ENCODE measurements at regions not wholly inside any gene's neighbourhood (a gene's known extent, or its start where the extent isn't known, plus 50 kb on each side); places are given as distances from the start of the nearest gene placed in this dataset.

DNA sequence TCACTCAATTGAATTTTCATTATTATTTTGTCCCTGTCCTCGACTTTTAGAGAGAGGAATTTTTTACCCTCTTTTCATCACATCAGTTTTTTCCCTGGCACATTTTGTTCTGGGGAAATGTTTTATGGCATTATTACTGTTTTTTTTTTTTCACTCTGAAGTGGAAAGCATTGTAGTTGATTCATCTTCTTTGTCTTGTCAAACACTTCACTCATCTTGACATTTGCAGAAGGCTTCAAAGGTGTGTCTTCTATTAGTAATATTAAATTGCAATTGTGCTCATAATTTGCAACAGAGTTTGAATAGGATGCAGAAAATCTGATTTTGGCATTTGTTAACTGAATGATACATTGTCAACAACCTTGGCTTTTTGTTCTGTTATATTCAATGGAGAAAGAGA is 545.4 kb upstream of the ARX start:
- Histone ChIP-seq H3K14ac (replicated peaks; ENCODE audit: low read depth, low read length) (no peak overlapping the region), H3K4ac (ENCODE audit: low read depth, low read length) (no peak overlapping the region), H3K79me1 (ENCODE audit: low read depth in 1 of 2, low read length in 2 of 2) (no peaks in the 10 kb centered on the region), H4K5ac (ENCODE audit: low read depth, low read length) (no peak overlapping the region), H2BK15ac (ENCODE audit: low read depth, low read length) (no peak overlapping the region), H3K27me3 (ENCODE audit: control insufficient read depth, insufficient read depth, low read length) (no peaks in the 10 kb centered on the region), H4K20me1 (ENCODE audit: insufficient read depth, low read length) (no peaks in the 10 kb centered on the region), H3K36me3 (ENCODE audit: control insufficient read depth, insufficient read depth, low read length) (no peaks in the 10 kb centered on the region), H3K4me2 (ENCODE audit: low read depth, low read length) (no peak overlapping the region), H3K4me1 (ENCODE audit: control insufficient read depth, insufficient read depth, low read length) (no peaks in the 10 kb centered on the region), H2BK20ac (ENCODE audit: low read depth, low read length) (no peak overlapping the region), H3K27ac (ENCODE audit: insufficient read depth, low read length) (no peak overlapping the region), H2AFZ (replicated peaks; ENCODE audit: low read length, poor library complexity) (no peak overlapping the region), H3K9ac (ENCODE audit: low read depth, low read length) (no peak overlapping the region), H2AK5ac (ENCODE audit: low read depth, low read length) (no peak overlapping the region), H3K9me1 (ENCODE audit: insufficient read depth, low read length) (no peaks in the 10 kb centered on the region), H3K4me3 (ENCODE audit: insufficient read depth, low read depth, low read length) (no peak overlapping the region), H3K9me3 (ENCODE audit: control insufficient read depth, insufficient read depth, low read length) (0 out of 2 replicates have a peak, but pooled peaks cover 2% of the 10 kb centered on the region), H2BK120ac (ENCODE audit: low read depth, low read length) (no peak overlapping the region), H4K91ac (ENCODE audit: insufficient read depth, low read depth, low read length) (no peak overlapping the region), H2AK9ac (replicated peaks; ENCODE audit: low read depth, low read length, poor library complexity) (no peak overlapping the region), H3K56ac (ENCODE audit: extremely low read depth, insufficient read depth, low read length) (no peak overlapping the region), H2BK5ac (ENCODE audit: low read depth, low read length, poor library complexity, severe bottlenecking) (no peak overlapping the region), H4K8ac (ENCODE audit: low read depth in 2 of 2, low read length in 2 of 2) (no peak overlapping the region), H3K18ac (ENCODE audit: low read depth, low read length) (no peak overlapping the region), H3K23ac (ENCODE audit: low read depth, low read length) (no peak overlapping the region)
- in situ Hi-C loops (cut with MboI; ENCODE audit: low sequenced_read_pairs) = no loop called here
- DNase-seq (no peak), ATAC-seq (ENCODE audit: low read depth) (no peak)
- no TSS peak for BruUV-seq (replicated peaks)
- intact Hi-C loops (cut with micrococcal nuclease) = no loop called here
- TF ChIP-seq CHD1 (IDR thresholded peaks at IDR 0.05; ENCODE audit: low read depth, low read length) = no peak
- TF ChIP-seq RFX5 (IDR thresholded peaks at IDR 0.05; ENCODE audit: low read depth, low read length) = no peak
- TF ChIP-seq, protein P1, sequence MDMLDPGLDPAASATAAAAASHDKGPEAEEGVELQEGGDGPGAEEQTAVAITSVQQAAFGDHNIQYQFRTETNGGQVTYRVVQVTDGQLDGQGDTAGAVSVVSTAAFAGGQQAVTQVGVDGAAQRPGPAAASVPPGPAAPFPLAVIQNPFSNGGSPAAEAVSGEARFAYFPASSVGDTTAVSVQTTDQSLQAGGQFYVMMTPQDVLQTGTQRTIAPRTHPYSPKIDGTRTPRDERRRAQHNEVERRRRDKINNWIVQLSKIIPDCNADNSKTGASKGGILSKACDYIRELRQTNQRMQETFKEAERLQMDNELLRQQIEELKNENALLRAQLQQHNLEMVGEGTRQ (IDR thresholded peaks at IDR 0.05; ENCODE audit: low read depth, low read length) = no peak
- no peak for TF ChIP-seq NFE2L2 (IDR thresholded peaks at IDR 0.05; ENCODE audit: low read depth, low read length)
- TF ChIP-seq CEBPB (IDR thresholded peaks at IDR 0.05; ENCODE audit: low read depth, low read length) = no peak
- no peak for TF ChIP-seq RCOR1 (IDR thresholded peaks at IDR 0.05; ENCODE audit: insufficient replicate concordance, low read length)
- no peak for TF ChIP-seq MAZ (IDR thresholded peaks at IDR 0.05; ENCODE audit: borderline replicate concordance, low read depth, low read length)
- no peak for TF ChIP-seq MXI1 (IDR thresholded peaks at IDR 0.05; ENCODE audit: borderline replicate concordance, low read depth, low read length)
- no peak for TF ChIP-seq RAD21 (IDR thresholded peaks at IDR 0.05; ENCODE audit: low read length)
- TF ChIP-seq MAFK (IDR thresholded peaks at IDR 0.05; ENCODE audit: low read depth, low read length) = no peak
- TF ChIP-seq FOS (IDR thresholded peaks at IDR 0.05; ENCODE audit: low read depth, low read length) = no peak
- TF ChIP-seq POLR2A (IDR thresholded peaks at IDR 0.05; ENCODE audit: low read depth, low read length) = no peak
- no peak for TF ChIP-seq BHLHE40 (IDR thresholded peaks at IDR 0.05; ENCODE audit: low read depth, low read length)
- TF ChIP-seq SMC3 (IDR thresholded peaks at IDR 0.05; ENCODE audit: low read depth, low read length) = no peak
- no CpG with 5 or more reads among the region's 1 CpG for WGBS, 2 experiments (ENCODE audit: extremely low coverage in 2 of 2, insufficient read length in 1 of 2)
- ChIA-PET POLR2A (ENCODE audit: unreplicated experiment) (no interaction called here), CTCF (interaction anchor here (0.5 kb wide), 1 partner anchor 123 kb away, joined by 4 read pairs; no protein-coding TSS in a partner anchor)
- dilution Hi-C loops (cut with HindIII; ENCODE audit: low sequenced_read_pairs, unreplicated experiment) = no loop called here

Data from IMR-90 (cell line).